ENCODE measurements at regions not wholly inside any gene's neighbourhood (a gene's known extent, or its start where the extent isn't known, plus 50 kb on each side); places are given as distances from the start of the nearest gene placed in this dataset.

DNA sequence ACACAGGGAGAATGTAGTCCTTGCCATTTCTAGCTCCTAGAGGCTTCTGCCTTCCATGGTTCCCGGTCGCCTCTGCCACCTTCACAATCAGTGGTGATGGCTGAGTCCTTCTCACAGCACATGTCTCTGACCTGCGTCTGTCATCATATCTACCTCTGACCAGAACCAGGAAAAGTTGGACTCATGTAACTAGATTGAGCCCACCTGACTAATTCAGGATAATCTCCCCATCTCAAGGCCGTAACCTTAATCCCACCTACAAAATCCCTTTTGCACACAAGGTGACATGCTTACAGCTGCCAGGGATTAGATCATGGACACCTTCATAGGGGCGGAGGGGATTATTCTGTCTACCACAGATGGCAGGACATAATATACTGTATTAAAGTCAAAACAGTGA, 375.6 kb downstream of the ICE1 start:
- TF ChIP-seq, protein P1, sequence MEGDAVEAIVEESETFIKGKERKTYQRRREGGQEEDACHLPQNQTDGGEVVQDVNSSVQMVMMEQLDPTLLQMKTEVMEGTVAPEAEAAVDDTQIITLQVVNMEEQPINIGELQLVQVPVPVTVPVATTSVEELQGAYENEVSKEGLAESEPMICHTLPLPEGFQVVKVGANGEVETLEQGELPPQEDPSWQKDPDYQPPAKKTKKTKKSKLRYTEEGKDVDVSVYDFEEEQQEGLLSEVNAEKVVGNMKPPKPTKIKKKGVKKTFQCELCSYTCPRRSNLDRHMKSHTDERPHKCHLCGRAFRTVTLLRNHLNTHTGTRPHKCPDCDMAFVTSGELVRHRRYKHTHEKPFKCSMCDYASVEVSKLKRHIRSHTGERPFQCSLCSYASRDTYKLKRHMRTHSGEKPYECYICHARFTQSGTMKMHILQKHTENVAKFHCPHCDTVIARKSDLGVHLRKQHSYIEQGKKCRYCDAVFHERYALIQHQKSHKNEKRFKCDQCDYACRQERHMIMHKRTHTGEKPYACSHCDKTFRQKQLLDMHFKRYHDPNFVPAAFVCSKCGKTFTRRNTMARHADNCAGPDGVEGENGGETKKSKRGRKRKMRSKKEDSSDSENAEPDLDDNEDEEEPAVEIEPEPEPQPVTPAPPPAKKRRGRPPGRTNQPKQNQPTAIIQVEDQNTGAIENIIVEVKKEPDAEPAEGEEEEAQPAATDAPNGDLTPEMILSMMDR (IDR thresholded peaks at IDR 0.05), result no peak
- no peak for TF ChIP-seq POLR2A (IDR thresholded peaks at IDR 0.05)

All from thyroid gland (tissue), 4 donors.